B cell (primary cell): ENCODE measurements at regions not wholly inside any gene's neighbourhood (a gene's known extent, or its start where the extent isn't known, plus 50 kb on each side); places are given as distances from the start of the nearest gene placed in this dataset.
"Not testable (repeated sequence)": the region's sequence is repeated elsewhere in the genome, so short reads cannot be mapped to it uniquely, and the experiment has no call there.

ENCODE experiments used
- ATAC-seq: fragments of 200-7000 bp; cut with Tn5 transposase; one replicate; pipeline ENCODE4 v1.10.0; 2021; ENCODE audit warnings: low read depth, mild to moderate bottlenecking, moderate number of reproducible peaks, moderate library complexity
- CTCF ChIA-PET: fragments of 350-600 bp; sonication (Branson Sonifier 250); formaldehyde crosslinking; loops from one replicate; lab custom pipeline; 2021; ENCODE audit warnings: antibody characterized with exemption, inconsistent platforms; lab: Charles Lee
- POLR2A ChIA-PET: fragments of 350-600 bp; sonication (Branson Sonifier 250); formaldehyde crosslinking; loops from one replicate; lab custom pipeline; 2021; ENCODE audit warnings: antibody characterized with exemption; lab: Charles Lee
- DNase-seq: peaks from one replicate; pipeline ENCODE4 v3.0.0; 2013
- H2AFZ ChIP-seq: 2 replicates; pipeline ENCODE4 v1.6.1; 2012; ENCODE audit warnings: mild to moderate bottlenecking, low read depth, low read length; ENCODE audit not compliant: insufficient read depth, poor library complexity, severe bottlenecking
- H3K27ac ChIP-seq, 2 donors: 1 replicate in 1 of 2; 2 replicates in 1 of 2; pipeline ENCODE4 v1.5.1; 2012 to 2013; ENCODE audit warnings: low read length in 2 of 2, mild to moderate bottlenecking in 2 of 2, moderate library complexity in 1 of 2
- H3K27me3 ChIP-seq, 4 experiments: fragments of 200-600 bp in 1 of 4; sonication (generic) in 1 of 4; replicated peaks in 1 of 4; 1 replicate in 2 of 4; 2 replicates in 2 of 4; pipeline versions ENCODE4 v1.6.1 to v1.7.0; 2013 to 2016; ENCODE audit warnings: low read length in 3 of 4, mild to moderate bottlenecking in 2 of 4, mixed read lengths in 1 of 4, moderate library complexity in 1 of 4; ENCODE audit not compliant: insufficient read depth in 4 of 4, control insufficient read depth in 3 of 4; ENCODE audit errors: control extremely low read depth in 1 of 4
- H3K36me3 ChIP-seq, 2 experiments: replicated peaks in 1 of 2; 1 replicate in 1 of 2; 2 replicates in 1 of 2; pipeline versions ENCODE4 v1.6.1 to v1.7.1; 2013; ENCODE audit warnings: low read length in 1 of 2; ENCODE audit not compliant: insufficient read depth in 2 of 2, control insufficient read depth in 1 of 2; ENCODE audit errors: control extremely low read depth in 1 of 2, extremely low read depth in 1 of 2
- H3K4me1 ChIP-seq, 2 donors: fragments of 200-600 bp in 1 of 2; sonication (generic) in 1 of 2; 1 replicate in 1 of 2; 2 replicates in 1 of 2; pipeline versions ENCODE4 v1.5.1 to v1.6.1; 2013 to 2017; ENCODE audit warnings: low read length in 2 of 2; ENCODE audit not compliant: control insufficient read depth in 2 of 2, insufficient read depth in 2 of 2
- H3K4me2 ChIP-seq: replicated peaks from 2 replicates; pipeline ENCODE3; 2012; ENCODE audit warnings: mild to moderate bottlenecking, low read depth, low read length; ENCODE audit not compliant: poor library complexity, severe bottlenecking
- H3K4me3 ChIP-seq, 5 experiments: fragments of 200-600 bp in 1 of 5; sonication (generic) in 1 of 5; 1 replicate in 3 of 5; 2 replicates in 2 of 5; pipeline versions ENCODE4 v1.5.1 to v1.7.0; 2011 to 2016; ENCODE audit warnings: low read length in 4 of 5, mild to moderate bottlenecking in 4 of 5, low read depth in 2 of 5, control low read depth in 1 of 5, moderate library complexity in 1 of 5; ENCODE audit not compliant: insufficient read depth in 1 of 5; ENCODE audit errors: control extremely low read depth in 1 of 5, extremely low read depth in 1 of 5
- H3K79me2 ChIP-seq: fragments of 200-600 bp; sonication (generic); one replicate; pipeline ENCODE4 v1.6.0; 2016; ENCODE audit warnings: low read length; ENCODE audit not compliant: control insufficient read depth, insufficient read depth
- H3K9ac ChIP-seq: fragments of 200-600 bp; sonication (generic); 2 replicates; pipeline ENCODE4 v1.6.1; 2017; ENCODE audit warnings: mild to moderate bottlenecking, low read length, moderate library complexity
- H3K9me3 ChIP-seq, 3 donors: one replicate each; pipeline versions ENCODE4 v1.6.1 to v1.7.1; 2013; ENCODE audit warnings: low read length in 2 of 3; ENCODE audit not compliant: control insufficient read depth in 2 of 3, insufficient read depth in 1 of 3; ENCODE audit errors: control extremely low read depth in 1 of 3
- H4K20me1 ChIP-seq: 2 replicates; pipeline ENCODE4 v1.6.0; 2012; ENCODE audit warnings: mild to moderate bottlenecking, low read length; ENCODE audit not compliant: insufficient read depth, control insufficient read depth, poor library complexity, severe bottlenecking
- H3K27ac Mint-ChIP-seq: one replicate; pipeline ENCODE4 v1.8.0; 2021; ENCODE audit warnings: mixed read lengths
- H3K27me3 Mint-ChIP-seq: one replicate; pipeline ENCODE4 v1.8.0; 2021; ENCODE audit warnings: mixed read lengths
- H3K4me1 Mint-ChIP-seq: one replicate; pipeline ENCODE4 v1.8.0; 2021; ENCODE audit warnings: mixed read lengths
- H3K4me3 Mint-ChIP-seq: one replicate; pipeline ENCODE4 v1.8.0; 2021; ENCODE audit warnings: mixed read lengths
- H3K9me3 Mint-ChIP-seq: one replicate; pipeline ENCODE4 v1.8.0; 2022; ENCODE audit warnings: mixed read lengths; ENCODE audit not compliant: insufficient read depth
- EZH2 ChIP-seq: IDR thresholded peaks from 2 replicates; pipeline ENCODE4 v1.6.1; 2012; ENCODE audit warnings: borderline replicate concordance, low read depth, mild to moderate bottlenecking, moderate library complexity, low read length; ENCODE audit not compliant: insufficient read depth, poor library complexity, severe bottlenecking
- WGBS: methylation state at CpG from one replicate; pipeline ENCODE4 v1.1.5; 2013; ENCODE audit warnings: missing lambda C conversion rate; ENCODE audit not compliant: insufficient coverage; 5-methylcytosine and 5-hydroxymethylcytosine counted together
- intact Hi-C: fragments of 100-400 bp; cut with micrococcal nuclease; formaldehyde crosslinking; loops from one replicate; pipeline ENCODE4 v1.10.0; 2022
- TF ChIP-seq, protein P1 (sequence below): fragments of 200-600 bp; IDR thresholded peaks from one replicate; pipeline ENCODE4 v1.8.0; 2022; ENCODE audit warnings: antibody characterized with exemption, mild to moderate bottlenecking

DNA sequence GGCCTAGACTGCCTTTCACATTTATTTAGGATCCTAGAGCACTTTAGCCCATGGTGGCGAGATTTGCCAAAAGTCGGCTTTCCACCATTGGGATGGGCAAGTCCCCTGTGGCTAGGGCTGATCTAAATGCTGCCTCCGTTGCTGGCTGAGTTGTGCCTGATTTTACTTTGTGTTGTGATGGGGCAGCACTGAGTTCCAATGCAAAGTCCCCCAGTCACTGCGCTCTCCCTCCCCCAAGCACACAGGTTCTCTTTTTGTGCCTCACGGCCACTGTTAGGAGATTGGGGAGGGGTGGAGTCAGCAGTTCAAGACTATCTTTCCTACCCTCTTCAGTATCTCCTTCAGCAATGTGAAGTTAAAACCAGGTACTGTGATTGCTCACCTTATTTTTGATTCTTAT lies 66.7 kb upstream of the COX20 start:
- Mint-ChIP-seq H3K4me1 (no peaks in the 10 kb centered on the region), H3K27me3 (peaks cover 25% of the 10 kb centered on the region), H3K27ac (no peak overlapping the region), H3K4me3 (no peak overlapping the region), H3K9me3 (no peaks in the 10 kb centered on the region)
- Histone ChIP-seq H3K9ac (no peak overlapping the region), H3K27me3 (peaks cover 0 to 2% (median 0%) of the 10 kb centered on the region in 4 experiments), H3K4me2 (no peak overlapping the region), H3K4me1 (no peaks in the 10 kb centered on the region), H3K4me3 (no peak overlapping the region), H2AFZ (no peak overlapping the region), H3K79me2 (no peaks in the 10 kb centered on the region), H3K27ac (no peak overlapping the region), H4K20me1 (no peaks in the 10 kb centered on the region), H3K9me3 (no peaks in the 10 kb centered on the region), H3K36me3 (no peaks in the 10 kb centered on the region)
- ChIA-PET CTCF (no interaction called here), POLR2A (no interaction called here)
- WGBS = 94% methylated on average over 3 of the region's 5 CpGs
- TF ChIP-seq, protein P1, sequence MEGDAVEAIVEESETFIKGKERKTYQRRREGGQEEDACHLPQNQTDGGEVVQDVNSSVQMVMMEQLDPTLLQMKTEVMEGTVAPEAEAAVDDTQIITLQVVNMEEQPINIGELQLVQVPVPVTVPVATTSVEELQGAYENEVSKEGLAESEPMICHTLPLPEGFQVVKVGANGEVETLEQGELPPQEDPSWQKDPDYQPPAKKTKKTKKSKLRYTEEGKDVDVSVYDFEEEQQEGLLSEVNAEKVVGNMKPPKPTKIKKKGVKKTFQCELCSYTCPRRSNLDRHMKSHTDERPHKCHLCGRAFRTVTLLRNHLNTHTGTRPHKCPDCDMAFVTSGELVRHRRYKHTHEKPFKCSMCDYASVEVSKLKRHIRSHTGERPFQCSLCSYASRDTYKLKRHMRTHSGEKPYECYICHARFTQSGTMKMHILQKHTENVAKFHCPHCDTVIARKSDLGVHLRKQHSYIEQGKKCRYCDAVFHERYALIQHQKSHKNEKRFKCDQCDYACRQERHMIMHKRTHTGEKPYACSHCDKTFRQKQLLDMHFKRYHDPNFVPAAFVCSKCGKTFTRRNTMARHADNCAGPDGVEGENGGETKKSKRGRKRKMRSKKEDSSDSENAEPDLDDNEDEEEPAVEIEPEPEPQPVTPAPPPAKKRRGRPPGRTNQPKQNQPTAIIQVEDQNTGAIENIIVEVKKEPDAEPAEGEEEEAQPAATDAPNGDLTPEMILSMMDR = no peak
- TF ChIP-seq EZH2 = no peak
- intact Hi-C loops = no loop called here
- DNase-seq (no peak), ATAC-seq (no peak)

GRCh38 chr1:244770556-244770955 lies 64.9 kb upstream of the COX20 start:
- WGBS = 85% methylated on average over 5 of the region's 7 CpGs
- H3K27me3 ChIP-seq, H3K4me3 ChIP-seq, H3K9ac ChIP-seq, H3K27ac ChIP-seq, H3K4me2 ChIP-seq, H3K4me3 Mint-ChIP-seq, H3K9me3 Mint-ChIP-seq, H3K4me1 ChIP-seq, H4K20me1 ChIP-seq, H3K9me3 ChIP-seq, H3K36me3 ChIP-seq, H3K4me1 Mint-ChIP-seq, H3K27ac Mint-ChIP-seq, ATAC-seq, POLR2A ChIA-PET, CTCF ChIA-PET, H2AFZ ChIP-seq, H3K79me2 ChIP-seq, DNase-seq, intact Hi-C loops: not testable (repeated sequence)
- H3K27me3 Mint-ChIP-seq = peaks cover 18% of the 10 kb centered on the region
